ENCODE measurements at regions not wholly inside any gene's neighbourhood (a gene's known extent, or its start where the extent isn't known, plus 50 kb on each side); places are given as distances from the start of the nearest gene placed in this dataset.

DNA sequence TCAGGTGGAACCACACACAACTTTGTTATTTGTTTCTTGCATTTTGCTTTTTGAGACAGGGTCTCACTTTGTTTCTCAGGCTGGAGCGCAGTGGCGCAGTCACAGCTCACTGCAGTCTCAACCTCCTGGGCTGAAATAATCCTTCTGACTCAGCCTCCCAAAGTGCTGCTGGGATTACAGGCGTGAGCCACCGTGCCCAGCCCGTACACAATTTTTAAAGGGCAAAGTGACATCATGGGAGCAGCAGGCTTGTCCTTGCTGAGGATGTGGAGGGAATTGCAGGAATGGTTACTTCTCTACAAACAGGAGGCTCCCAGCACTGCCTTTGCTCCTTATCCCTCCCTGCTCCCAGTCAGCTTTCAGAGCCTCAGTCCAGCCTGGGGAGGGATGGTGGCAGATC lies 355.9 kb upstream of the KLHL29 start:
- no peak for TF ChIP-seq CEBPB (IDR thresholded peaks at IDR 0.05; ENCODE audit: low read depth, low read length)
- TF ChIP-seq NFE2L2 (IDR thresholded peaks at IDR 0.05; ENCODE audit: low read depth, low read length) = no peak
- no peak for TF ChIP-seq BHLHE40 (IDR thresholded peaks at IDR 0.05; ENCODE audit: low read depth, low read length)
- TF ChIP-seq, protein P1, sequence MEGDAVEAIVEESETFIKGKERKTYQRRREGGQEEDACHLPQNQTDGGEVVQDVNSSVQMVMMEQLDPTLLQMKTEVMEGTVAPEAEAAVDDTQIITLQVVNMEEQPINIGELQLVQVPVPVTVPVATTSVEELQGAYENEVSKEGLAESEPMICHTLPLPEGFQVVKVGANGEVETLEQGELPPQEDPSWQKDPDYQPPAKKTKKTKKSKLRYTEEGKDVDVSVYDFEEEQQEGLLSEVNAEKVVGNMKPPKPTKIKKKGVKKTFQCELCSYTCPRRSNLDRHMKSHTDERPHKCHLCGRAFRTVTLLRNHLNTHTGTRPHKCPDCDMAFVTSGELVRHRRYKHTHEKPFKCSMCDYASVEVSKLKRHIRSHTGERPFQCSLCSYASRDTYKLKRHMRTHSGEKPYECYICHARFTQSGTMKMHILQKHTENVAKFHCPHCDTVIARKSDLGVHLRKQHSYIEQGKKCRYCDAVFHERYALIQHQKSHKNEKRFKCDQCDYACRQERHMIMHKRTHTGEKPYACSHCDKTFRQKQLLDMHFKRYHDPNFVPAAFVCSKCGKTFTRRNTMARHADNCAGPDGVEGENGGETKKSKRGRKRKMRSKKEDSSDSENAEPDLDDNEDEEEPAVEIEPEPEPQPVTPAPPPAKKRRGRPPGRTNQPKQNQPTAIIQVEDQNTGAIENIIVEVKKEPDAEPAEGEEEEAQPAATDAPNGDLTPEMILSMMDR (conservative IDR thresholded peaks at IDR 0.05; ENCODE audit: low read depth, low read length) = no peak
- TF ChIP-seq MAFK (IDR thresholded peaks at IDR 0.05; ENCODE audit: low read depth, low read length) = no peak
- TF ChIP-seq, protein P2, sequence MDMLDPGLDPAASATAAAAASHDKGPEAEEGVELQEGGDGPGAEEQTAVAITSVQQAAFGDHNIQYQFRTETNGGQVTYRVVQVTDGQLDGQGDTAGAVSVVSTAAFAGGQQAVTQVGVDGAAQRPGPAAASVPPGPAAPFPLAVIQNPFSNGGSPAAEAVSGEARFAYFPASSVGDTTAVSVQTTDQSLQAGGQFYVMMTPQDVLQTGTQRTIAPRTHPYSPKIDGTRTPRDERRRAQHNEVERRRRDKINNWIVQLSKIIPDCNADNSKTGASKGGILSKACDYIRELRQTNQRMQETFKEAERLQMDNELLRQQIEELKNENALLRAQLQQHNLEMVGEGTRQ (IDR thresholded peaks at IDR 0.05; ENCODE audit: low read depth, low read length) = no peak
- no peak for TF ChIP-seq POLR2A (IDR thresholded peaks at IDR 0.05; ENCODE audit: low read depth, low read length)
- no peak for TF ChIP-seq RCOR1 (IDR thresholded peaks at IDR 0.05; ENCODE audit: insufficient replicate concordance, low read length)
- no peak for TF ChIP-seq SMC3 (IDR thresholded peaks at IDR 0.05; ENCODE audit: low read depth, low read length)
- TF ChIP-seq RFX5 (IDR thresholded peaks at IDR 0.05; ENCODE audit: low read depth, low read length) = no peak
- no peak for TF ChIP-seq MAZ (IDR thresholded peaks at IDR 0.05; ENCODE audit: borderline replicate concordance, low read depth, low read length)
- TF ChIP-seq FOS (IDR thresholded peaks at IDR 0.05; ENCODE audit: low read depth, low read length) = no peak
- no peak for TF ChIP-seq RAD21 (IDR thresholded peaks at IDR 0.05; ENCODE audit: low read length)
- TF ChIP-seq, protein P3, sequence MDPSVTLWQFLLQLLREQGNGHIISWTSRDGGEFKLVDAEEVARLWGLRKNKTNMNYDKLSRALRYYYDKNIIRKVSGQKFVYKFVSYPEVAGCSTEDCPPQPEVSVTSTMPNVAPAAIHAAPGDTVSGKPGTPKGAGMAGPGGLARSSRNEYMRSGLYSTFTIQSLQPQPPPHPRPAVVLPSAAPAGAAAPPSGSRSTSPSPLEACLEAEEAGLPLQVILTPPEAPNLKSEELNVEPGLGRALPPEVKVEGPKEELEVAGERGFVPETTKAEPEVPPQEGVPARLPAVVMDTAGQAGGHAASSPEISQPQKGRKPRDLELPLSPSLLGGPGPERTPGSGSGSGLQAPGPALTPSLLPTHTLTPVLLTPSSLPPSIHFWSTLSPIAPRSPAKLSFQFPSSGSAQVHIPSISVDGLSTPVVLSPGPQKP (IDR thresholded peaks at IDR 0.05; ENCODE audit: borderline replicate concordance, low read depth, low read length) = no peak
- no peak for TF ChIP-seq CHD1 (IDR thresholded peaks at IDR 0.05; ENCODE audit: low read depth, low read length)
- no peak for TF ChIP-seq MXI1 (IDR thresholded peaks at IDR 0.05; ENCODE audit: borderline replicate concordance, low read depth, low read length)
- WGBS, 2 experiments (ENCODE audit: extremely low coverage in 2 of 2, insufficient read length in 1 of 2) = 84% methylated on average over 2 of the region's 5 CpGs; no CpG with 5 or more reads in 1 of the 2 experiments
- Histone ChIP-seq H3K27me3 (ENCODE audit: control insufficient read depth, insufficient read depth, low read length) (no peaks in the 10 kb centered on the region), H2AK5ac (ENCODE audit: low read depth, low read length) (no peak overlapping the region), H3K79me1 (ENCODE audit: low read depth in 1 of 2, low read length in 2 of 2) (no peaks in the 10 kb centered on the region), H3K27ac (ENCODE audit: insufficient read depth, low read length) (no peak overlapping the region), H3K56ac (ENCODE audit: extremely low read depth, insufficient read depth, low read length) (no peak overlapping the region), H2BK15ac (ENCODE audit: low read depth, low read length) (no peak overlapping the region), H2BK5ac (ENCODE audit: low read depth, low read length, poor library complexity, severe bottlenecking) (no peak overlapping the region), H3K4me2 (ENCODE audit: low read depth, low read length) (no peak overlapping the region), H4K20me1 (ENCODE audit: insufficient read depth, low read length) (no peaks in the 10 kb centered on the region), H4K5ac (ENCODE audit: low read depth, low read length) (no peak overlapping the region), H4K8ac (ENCODE audit: low read depth in 2 of 2, low read length in 2 of 2) (no peak overlapping the region), H3K9ac (ENCODE audit: low read depth, low read length) (no peak overlapping the region), H2BK120ac (ENCODE audit: low read depth, low read length) (no peak overlapping the region), H3K23ac (ENCODE audit: low read depth, low read length) (no peak overlapping the region), H3K14ac (replicated peaks; ENCODE audit: low read depth, low read length) (no peak overlapping the region), H4K91ac (ENCODE audit: insufficient read depth, low read depth, low read length) (no peak overlapping the region), H3K9me1 (ENCODE audit: insufficient read depth, low read length) (no peaks in the 10 kb centered on the region), H2AK9ac (replicated peaks; ENCODE audit: low read depth, low read length, poor library complexity) (no peak overlapping the region), H3K4me3 (ENCODE audit: insufficient read depth, low read depth, low read length) (no peak overlapping the region), H3K4me1 (ENCODE audit: control insufficient read depth, insufficient read depth, low read length) (no peaks in the 10 kb centered on the region), H2AFZ (replicated peaks; ENCODE audit: low read length, poor library complexity) (no peak overlapping the region), H2BK20ac (ENCODE audit: low read depth, low read length) (no peak overlapping the region), H3K36me3 (ENCODE audit: control insufficient read depth, insufficient read depth, low read length) (no peaks in the 10 kb centered on the region), H3K9me3 (ENCODE audit: control insufficient read depth, insufficient read depth, low read length) (peaks cover 11% of the 10 kb centered on the region; the same call in 1 of the 2 replicates), H3K4ac (ENCODE audit: low read depth, low read length) (no peak overlapping the region), H3K18ac (ENCODE audit: low read depth, low read length) (no peak overlapping the region)
- no peak for ATAC-seq (ENCODE audit: low read depth)
- ChIA-PET CTCF (no interaction called here), POLR2A (ENCODE audit: unreplicated experiment) (no interaction called here)
- dilution Hi-C loops (cut with HindIII; ENCODE audit: low sequenced_read_pairs, unreplicated experiment) (no loop called here), intact Hi-C loops (cut with micrococcal nuclease) (no loop called here), in situ Hi-C loops (cut with MboI; ENCODE audit: low sequenced_read_pairs) (no loop called here)
- DNase-seq = no peak
- BruUV-seq (replicated peaks) = no TSS peak

Data from IMR-90 (cell line).